Mammary epithelial cell (primary cell): ENCODE measurements at regions not wholly inside any gene's neighbourhood (a gene's known extent, or its start where the extent isn't known, plus 50 kb on each side); places are given as distances from the start of the nearest gene placed in this dataset.

Experiments
- EZH2 ChIP-seq: IDR thresholded peaks from 2 replicates; pipeline ENCODE4 v1.6.1; 2012; ENCODE audit warnings: low read length, inconsistent platforms, borderline replicate concordance
- TF ChIP-seq, protein P1 (sequence below), 2 donors: IDR thresholded peaks in 1 of 2; conservative IDR thresholded peaks in 1 of 2; 2 replicates each; pipeline ENCODE4 v1.5.1; 2011 to 2012; ENCODE audit warnings: inconsistent platforms in 2 of 2, low read length in 2 of 2, mild to moderate bottlenecking in 2 of 2, control low read depth in 1 of 2, low read depth in 1 of 2; ENCODE audit not compliant: insufficient read depth in 1 of 2; ENCODE audit errors: extremely low read depth in 1 of 2

DNA sequence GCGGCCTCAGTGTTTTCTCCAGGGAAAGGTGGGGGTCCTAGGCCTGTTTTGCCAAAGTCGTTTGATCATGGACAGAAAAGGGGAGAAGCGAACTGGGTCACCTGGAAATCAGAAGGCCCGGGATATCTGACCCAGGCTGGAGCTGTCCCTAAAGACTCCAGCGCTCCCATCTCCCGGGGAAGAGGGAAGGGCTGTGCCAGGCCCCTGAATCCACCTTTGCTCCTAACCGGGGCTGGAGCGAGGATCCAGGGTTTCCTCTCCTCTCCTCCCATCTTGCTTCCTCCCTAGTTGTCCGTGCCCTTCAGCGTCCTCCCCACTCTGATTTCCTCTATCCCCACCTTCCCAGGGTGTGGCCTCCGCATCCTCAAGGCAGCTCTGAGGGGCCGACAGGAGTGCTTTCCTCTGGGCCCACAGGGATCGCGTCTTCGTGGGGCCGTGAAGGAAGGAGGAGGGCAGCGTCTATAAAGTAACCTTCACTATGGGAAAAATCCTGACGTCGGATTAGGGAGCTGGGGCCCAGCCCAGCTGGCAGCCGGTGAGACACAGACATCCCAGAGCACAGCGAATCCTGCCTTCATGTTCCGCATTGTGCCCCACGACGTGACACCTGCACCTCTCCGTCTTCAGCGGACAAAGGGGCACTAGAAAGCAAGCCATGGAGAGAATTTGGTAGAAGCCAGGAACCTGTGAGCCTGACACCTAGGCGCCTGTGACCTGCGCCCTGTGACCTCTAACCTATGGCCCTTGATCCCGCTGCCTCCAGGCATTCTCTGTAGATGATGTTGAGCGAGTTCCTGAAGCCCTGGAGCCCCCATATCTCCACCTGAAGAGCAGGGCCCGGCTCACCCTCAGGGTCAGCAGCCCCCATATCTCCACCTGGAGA, 212.7 kb upstream of the SALL3 start:
- TF ChIP-seq, protein P1, sequence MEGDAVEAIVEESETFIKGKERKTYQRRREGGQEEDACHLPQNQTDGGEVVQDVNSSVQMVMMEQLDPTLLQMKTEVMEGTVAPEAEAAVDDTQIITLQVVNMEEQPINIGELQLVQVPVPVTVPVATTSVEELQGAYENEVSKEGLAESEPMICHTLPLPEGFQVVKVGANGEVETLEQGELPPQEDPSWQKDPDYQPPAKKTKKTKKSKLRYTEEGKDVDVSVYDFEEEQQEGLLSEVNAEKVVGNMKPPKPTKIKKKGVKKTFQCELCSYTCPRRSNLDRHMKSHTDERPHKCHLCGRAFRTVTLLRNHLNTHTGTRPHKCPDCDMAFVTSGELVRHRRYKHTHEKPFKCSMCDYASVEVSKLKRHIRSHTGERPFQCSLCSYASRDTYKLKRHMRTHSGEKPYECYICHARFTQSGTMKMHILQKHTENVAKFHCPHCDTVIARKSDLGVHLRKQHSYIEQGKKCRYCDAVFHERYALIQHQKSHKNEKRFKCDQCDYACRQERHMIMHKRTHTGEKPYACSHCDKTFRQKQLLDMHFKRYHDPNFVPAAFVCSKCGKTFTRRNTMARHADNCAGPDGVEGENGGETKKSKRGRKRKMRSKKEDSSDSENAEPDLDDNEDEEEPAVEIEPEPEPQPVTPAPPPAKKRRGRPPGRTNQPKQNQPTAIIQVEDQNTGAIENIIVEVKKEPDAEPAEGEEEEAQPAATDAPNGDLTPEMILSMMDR (conservative IDR thresholded peaks at IDR 0.05 in 1 of 2, IDR thresholded peaks at IDR 0.05 in 1 of 2; ENCODE audit: extremely low read depth in 1 of 2, insufficient read depth in 1 of 2, low read depth in 1 of 2, low read length in 2 of 2), result no peak
- no peak for TF ChIP-seq EZH2
